ENCODE measurements at regions not wholly inside any gene's neighbourhood (a gene's known extent, or its start where the extent isn't known, plus 50 kb on each side); places are given as distances from the start of the nearest gene placed in this dataset.
"Not testable (repeated sequence)": the region's sequence is repeated elsewhere in the genome, so short reads cannot be mapped to it uniquely, and the experiment has no call there.

DNA sequence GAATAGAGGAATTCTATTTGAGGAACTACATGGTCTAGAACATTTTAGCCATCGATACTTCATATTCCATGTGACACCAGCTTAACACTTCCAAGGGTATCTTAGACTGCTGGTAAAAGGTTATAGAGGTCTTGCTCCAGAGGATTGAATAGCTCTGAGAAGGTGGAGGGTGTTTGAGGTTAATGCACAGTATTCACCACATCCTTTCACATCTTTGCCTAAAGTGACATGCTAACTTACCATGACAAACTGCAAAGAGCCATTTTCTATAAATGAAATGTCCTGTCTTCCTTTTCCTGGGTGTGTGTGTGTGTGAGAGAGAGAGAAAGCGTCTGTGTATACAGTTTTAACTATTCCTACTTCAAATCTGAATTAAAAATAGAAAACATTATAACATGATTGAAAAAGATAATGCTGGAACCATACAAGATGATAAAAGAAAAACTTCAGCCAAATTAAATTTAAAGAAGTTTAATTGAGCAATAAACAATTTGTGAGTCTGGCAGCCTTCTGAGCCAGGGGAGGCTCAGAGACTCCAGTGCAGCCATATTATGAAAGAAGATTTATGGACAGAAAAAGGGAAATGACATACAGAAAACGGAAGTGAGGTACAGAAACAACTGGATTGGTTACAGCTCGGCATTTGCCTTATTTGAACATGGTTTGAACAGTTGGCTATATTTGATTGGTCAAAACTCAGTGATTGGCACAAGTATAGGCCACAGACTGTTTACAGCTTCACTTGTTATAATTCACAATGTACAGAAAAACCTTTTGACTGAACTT lies 320.9 kb upstream of the CCDC179 start:
- Histone ChIP-seq H3K9ac (ENCODE audit: low read depth in 1 of 2, low read length in 2 of 2) (no peak overlapping the region), H3K36me3 (ENCODE audit: control insufficient read depth in 2 of 2, insufficient read depth in 2 of 2, low read length in 2 of 2) (no peaks in the 10 kb centered on the region), H3K9me3 (ENCODE audit: control insufficient read depth in 2 of 2, low read length in 2 of 2) (no peaks in the 10 kb centered on the region), H3K27ac (ENCODE audit: low read depth in 2 of 2, low read length in 2 of 2) (no peak overlapping the region), H3K4me3 (ENCODE audit: low read length in 2 of 2) (no peak overlapping the region), H3K4me1 (ENCODE audit: control insufficient read depth in 2 of 2, insufficient read depth in 2 of 2, low read length in 2 of 2) (no peaks in the 10 kb centered on the region), H3K27me3 (ENCODE audit: control insufficient read depth in 2 of 2, insufficient read depth in 2 of 2, low read length in 2 of 2) (no peaks in the 10 kb centered on the region)

DNA sequence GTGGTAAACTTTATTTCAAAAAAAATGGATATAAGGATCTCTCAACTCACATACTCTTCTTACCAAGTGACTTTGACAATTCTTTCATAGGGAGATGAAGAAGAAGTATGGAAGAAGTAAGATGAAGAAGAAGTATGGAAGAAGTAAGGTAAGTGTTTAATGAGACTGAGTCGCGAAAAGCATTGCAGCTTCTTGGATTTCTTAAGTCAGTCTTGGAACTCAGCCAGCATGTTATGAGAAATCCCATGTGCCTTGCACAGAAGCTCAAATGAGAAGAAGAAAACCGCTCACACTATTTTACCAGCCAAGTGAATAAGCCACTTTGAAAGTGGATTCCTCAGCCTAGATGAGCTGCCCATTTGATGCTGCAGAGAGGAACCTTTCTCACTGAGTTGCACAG lies 332.0 kb upstream of the CCDC179 start:
- H3K9ac ChIP-seq (ENCODE audit: low read depth in 1 of 2, low read length in 2 of 2), result no peak overlapping the region
- H3K4me1 ChIP-seq (ENCODE audit: control insufficient read depth in 2 of 2, insufficient read depth in 2 of 2, low read length in 2 of 2), result no peaks in the 10 kb centered on the region
- no peaks in the 10 kb centered on the region for H3K9me3 ChIP-seq (ENCODE audit: control insufficient read depth in 2 of 2, low read length in 2 of 2)
- no peak overlapping the region for H3K27ac ChIP-seq (ENCODE audit: low read depth in 2 of 2, low read length in 2 of 2)
- no peaks in the 10 kb centered on the region for H3K36me3 ChIP-seq (ENCODE audit: control insufficient read depth in 2 of 2, insufficient read depth in 2 of 2, low read length in 2 of 2)
- H3K4me3 ChIP-seq (ENCODE audit: low read length in 2 of 2), result no peak overlapping the region
- no peaks in the 10 kb centered on the region for H3K27me3 ChIP-seq (ENCODE audit: control insufficient read depth in 2 of 2, insufficient read depth in 2 of 2, low read length in 2 of 2)

DNA sequence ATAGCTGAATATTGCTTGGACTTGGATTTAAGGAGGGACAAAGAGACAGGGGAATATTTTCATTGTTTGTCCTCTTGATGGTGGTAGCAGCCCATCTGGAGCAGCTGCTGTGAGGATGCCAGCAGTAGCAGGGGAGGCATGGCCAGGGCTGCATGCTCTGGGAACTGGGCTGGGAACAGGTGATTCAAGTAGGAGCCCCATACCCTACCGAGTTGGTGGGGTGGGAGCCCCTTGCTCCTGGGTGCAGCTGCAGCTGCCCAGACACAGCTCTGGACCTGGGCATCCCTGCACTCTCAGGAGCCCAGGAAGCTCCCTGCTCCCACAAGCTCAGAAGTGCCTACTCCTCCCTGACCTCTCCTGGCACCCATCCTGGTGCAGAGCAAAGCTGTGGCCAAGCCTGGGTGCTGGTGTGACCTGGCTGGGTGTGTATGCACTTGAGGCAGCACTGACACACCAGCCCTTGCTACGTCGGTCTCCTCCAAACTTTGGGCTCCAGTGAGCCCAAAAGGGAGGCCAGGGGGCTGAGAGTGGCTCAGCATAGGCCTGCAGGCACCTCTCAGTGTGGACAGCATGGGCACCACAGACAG lies 341.8 kb upstream of the CCDC179 start:
- Histone ChIP-seq H3K27me3 (ENCODE audit: control insufficient read depth in 2 of 2, insufficient read depth in 2 of 2, low read length in 2 of 2) (no peaks in the 10 kb centered on the region), H3K27ac (ENCODE audit: low read depth in 2 of 2, low read length in 2 of 2) (no peak overlapping the region), H3K4me1 (ENCODE audit: control insufficient read depth in 2 of 2, insufficient read depth in 2 of 2, low read length in 2 of 2) (no peaks in the 10 kb centered on the region), H3K36me3 (ENCODE audit: control insufficient read depth in 2 of 2, insufficient read depth in 2 of 2, low read length in 2 of 2) (no peaks in the 10 kb centered on the region), H3K9me3 (ENCODE audit: control insufficient read depth in 2 of 2, low read length in 2 of 2) (peaks cover 3 to 6% of the 10 kb centered on the region in 2 donors), H3K4me3 (ENCODE audit: low read length in 2 of 2) (no peak overlapping the region), H3K9ac (ENCODE audit: low read depth in 1 of 2, low read length in 2 of 2) (no peak overlapping the region)

DNA sequence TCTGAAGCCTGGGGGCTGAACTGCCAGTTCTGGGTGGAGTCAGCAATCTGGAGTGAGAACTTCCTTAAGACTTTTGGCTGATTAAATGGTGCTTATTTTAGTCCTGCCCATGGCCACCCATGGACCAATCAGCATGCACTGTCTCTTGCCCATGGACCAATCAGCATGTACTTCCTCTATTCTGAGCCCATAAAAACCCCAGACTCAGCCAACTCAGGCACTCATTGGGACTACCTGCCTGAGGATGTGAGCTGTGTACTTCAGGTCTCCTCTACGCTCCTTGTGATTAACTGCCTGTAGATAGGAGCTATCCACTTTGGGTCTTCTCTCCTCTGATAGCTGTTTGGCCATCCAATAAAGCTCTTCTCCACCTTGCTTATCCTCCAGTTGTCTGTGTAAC lies 342.3 kb upstream of the CCDC179 start:
- H3K27me3 ChIP-seq (ENCODE audit: control insufficient read depth in 2 of 2, insufficient read depth in 2 of 2, low read length in 2 of 2), result no peaks in the 10 kb centered on the region
- no peak overlapping the region for H3K9ac ChIP-seq (ENCODE audit: low read depth in 1 of 2, low read length in 2 of 2)
- peaks cover 3 to 6% of the 10 kb centered on the region in 2 donors for H3K9me3 ChIP-seq (ENCODE audit: control insufficient read depth in 2 of 2, low read length in 2 of 2)
- no peaks in the 10 kb centered on the region for H3K36me3 ChIP-seq (ENCODE audit: control insufficient read depth in 2 of 2, insufficient read depth in 2 of 2, low read length in 2 of 2)
- no peak overlapping the region for H3K4me3 ChIP-seq (ENCODE audit: low read length in 2 of 2)
- H3K27ac ChIP-seq (ENCODE audit: low read depth in 2 of 2, low read length in 2 of 2), result no peak overlapping the region
- H3K4me1 ChIP-seq (ENCODE audit: control insufficient read depth in 2 of 2, insufficient read depth in 2 of 2, low read length in 2 of 2), result no peaks in the 10 kb centered on the region

DNA sequence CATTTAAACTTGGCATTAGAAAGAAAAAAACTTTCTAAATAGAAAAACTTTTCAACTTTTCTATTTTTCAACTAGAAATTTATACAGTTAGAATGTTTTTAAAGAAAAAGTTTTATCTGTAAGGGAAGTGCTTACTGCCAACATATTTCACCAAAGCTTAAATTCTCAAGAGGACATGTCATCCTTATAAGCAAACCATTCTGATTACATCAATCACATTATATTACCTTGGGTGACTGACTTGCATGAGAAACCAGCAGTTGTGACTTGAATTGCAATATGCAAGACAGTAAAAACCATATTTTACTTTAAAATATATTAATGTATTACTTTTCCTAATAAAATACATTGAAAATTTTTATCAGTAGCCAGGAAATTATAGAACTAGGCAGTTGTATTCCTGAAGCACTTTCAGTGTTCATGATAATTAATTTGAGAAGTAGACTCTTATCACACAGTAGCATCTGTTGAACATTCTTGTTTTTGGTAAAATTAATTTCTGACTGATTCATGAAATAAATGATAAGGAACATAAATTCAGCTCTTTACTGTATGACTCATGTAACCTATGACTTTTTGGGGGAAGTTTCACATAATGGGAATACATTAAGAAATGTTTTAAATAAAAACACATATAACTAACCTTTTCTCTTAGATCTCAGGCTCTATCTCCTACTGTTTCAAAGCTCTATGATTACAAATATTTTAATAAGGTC lies 345.0 kb upstream of the CCDC179 start:
- Histone ChIP-seq H3K36me3 (ENCODE audit: control insufficient read depth in 2 of 2, insufficient read depth in 2 of 2, low read length in 2 of 2) (no peaks in the 10 kb centered on the region), H3K9ac (ENCODE audit: low read depth in 1 of 2, low read length in 2 of 2) (no peak overlapping the region), H3K27ac (ENCODE audit: low read depth in 2 of 2, low read length in 2 of 2) (no peak overlapping the region), H3K4me1 (ENCODE audit: control insufficient read depth in 2 of 2, insufficient read depth in 2 of 2, low read length in 2 of 2) (no peaks in the 10 kb centered on the region), H3K27me3 (ENCODE audit: control insufficient read depth in 2 of 2, insufficient read depth in 2 of 2, low read length in 2 of 2) (no peaks in the 10 kb centered on the region), H3K9me3 (ENCODE audit: control insufficient read depth in 2 of 2, low read length in 2 of 2) (peaks cover 3 to 6% of the 10 kb centered on the region in 2 donors), H3K4me3 (ENCODE audit: low read length in 2 of 2) (no peak overlapping the region)

DNA sequence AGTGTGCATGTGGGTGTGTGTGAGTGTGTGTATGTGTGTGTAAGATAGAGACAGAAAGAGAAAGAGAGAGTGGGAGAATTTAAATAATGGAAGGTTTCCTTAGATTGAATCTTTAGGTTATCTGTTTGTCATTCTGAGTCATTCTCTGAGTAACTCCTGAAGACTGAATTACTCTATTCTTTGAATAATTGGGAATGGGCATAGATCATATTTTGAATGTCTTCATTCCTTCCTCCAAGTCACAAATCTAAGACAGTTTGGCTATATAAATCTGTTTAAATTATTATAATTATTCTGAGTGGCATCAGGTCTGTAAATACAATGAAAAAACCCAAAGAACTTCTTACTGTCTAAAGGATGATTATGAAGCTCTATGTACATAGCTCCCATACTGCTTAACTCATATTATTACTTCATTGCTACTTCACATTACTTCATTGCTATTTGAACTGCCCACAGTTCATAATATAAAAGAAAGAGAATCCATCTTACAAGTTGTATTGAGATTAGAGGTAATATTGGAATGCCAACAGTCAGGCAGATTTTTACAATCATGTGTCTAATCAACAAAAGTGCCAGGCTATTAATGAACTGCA lies 346.6 kb upstream of the CCDC179 start:
- no peak overlapping the region for H3K27ac ChIP-seq (ENCODE audit: low read depth in 2 of 2, low read length in 2 of 2)
- H3K36me3 ChIP-seq (ENCODE audit: control insufficient read depth in 2 of 2, insufficient read depth in 2 of 2, low read length in 2 of 2), result no peaks in the 10 kb centered on the region
- H3K4me1 ChIP-seq (ENCODE audit: control insufficient read depth in 2 of 2, insufficient read depth in 2 of 2, low read length in 2 of 2), result no peaks in the 10 kb centered on the region

DNA sequence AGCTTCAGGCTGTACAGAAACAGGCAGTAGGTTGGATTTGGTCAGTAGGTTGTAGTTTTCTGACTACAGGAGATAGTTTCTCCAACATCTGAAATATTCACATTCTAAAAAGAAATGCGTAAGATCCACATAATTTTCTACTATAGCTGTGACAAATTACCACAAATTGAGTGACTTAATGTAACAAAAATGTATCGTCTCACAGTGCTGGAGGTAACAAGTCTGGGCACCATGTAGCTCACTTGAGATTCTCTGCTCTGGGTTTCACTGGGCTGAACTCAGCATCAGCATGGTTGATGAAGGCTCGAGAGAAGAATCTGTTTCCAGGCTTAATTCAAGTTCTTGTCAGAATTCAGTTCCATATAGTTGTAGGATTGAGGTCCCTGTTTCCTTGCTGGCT lies 350.9 kb upstream of the CCDC179 start:
- Histone ChIP-seq H3K9me3 (ENCODE audit: control insufficient read depth in 2 of 2, low read length in 2 of 2) (no peaks in the 10 kb centered on the region), H3K9ac (ENCODE audit: low read depth in 1 of 2, low read length in 2 of 2) (no peak overlapping the region), H3K4me3 (ENCODE audit: low read length in 2 of 2) (no peak overlapping the region), H3K4me1 (ENCODE audit: control insufficient read depth in 2 of 2, insufficient read depth in 2 of 2, low read length in 2 of 2) (no peaks in the 10 kb centered on the region), H3K36me3 (ENCODE audit: control insufficient read depth in 2 of 2, insufficient read depth in 2 of 2, low read length in 2 of 2) (no peaks in the 10 kb centered on the region), H3K27me3 (ENCODE audit: control insufficient read depth in 2 of 2, insufficient read depth in 2 of 2, low read length in 2 of 2) (no peaks in the 10 kb centered on the region), H3K27ac (ENCODE audit: low read depth in 2 of 2, low read length in 2 of 2) (no peak overlapping the region)

More for the DNA sequence above, 346.6 kb upstream of the CCDC179 start:
- Histone ChIP-seq H3K27me3 (ENCODE audit: control insufficient read depth in 2 of 2, insufficient read depth in 2 of 2, low read length in 2 of 2) (no peaks in the 10 kb centered on the region), H3K9me3 (ENCODE audit: control insufficient read depth in 2 of 2, low read length in 2 of 2) (peaks cover 3 to 6% of the 10 kb centered on the region in 2 donors), H3K4me3 (ENCODE audit: low read length in 2 of 2) (no peak overlapping the region), H3K9ac (ENCODE audit: low read depth in 1 of 2, low read length in 2 of 2) (no peak overlapping the region)

DNA sequence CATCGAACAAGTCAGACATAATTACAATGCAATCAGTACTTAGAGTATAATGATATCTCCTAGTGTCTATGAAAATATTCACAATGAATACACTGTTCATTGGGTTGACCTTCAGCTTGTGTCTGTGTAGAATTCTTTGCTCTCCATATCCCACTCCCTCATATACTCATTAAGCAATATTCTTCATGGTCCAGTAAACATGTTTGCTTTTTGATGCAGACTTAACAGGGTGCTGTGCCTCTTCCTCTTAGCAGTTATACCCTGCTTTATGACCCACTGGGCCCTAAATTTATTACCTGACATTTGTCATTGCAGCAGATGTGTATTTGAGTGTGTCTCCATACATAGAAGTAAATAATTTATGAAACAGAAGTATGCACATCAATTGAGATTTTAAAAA lies 352.5 kb upstream of the CCDC179 start:
- Histone ChIP-seq H3K9ac (ENCODE audit: low read depth in 1 of 2, low read length in 2 of 2) (no peak overlapping the region), H3K27me3 (ENCODE audit: control insufficient read depth in 2 of 2, insufficient read depth in 2 of 2, low read length in 2 of 2) (no peaks in the 10 kb centered on the region), H3K4me1 (ENCODE audit: control insufficient read depth in 2 of 2, insufficient read depth in 2 of 2, low read length in 2 of 2) (no peaks in the 10 kb centered on the region), H3K4me3 (ENCODE audit: low read length in 2 of 2) (no peak overlapping the region), H3K36me3 (ENCODE audit: control insufficient read depth in 2 of 2, insufficient read depth in 2 of 2, low read length in 2 of 2) (no peaks in the 10 kb centered on the region), H3K27ac (ENCODE audit: low read depth in 2 of 2, low read length in 2 of 2) (no peak overlapping the region), H3K9me3 (ENCODE audit: control insufficient read depth in 2 of 2, low read length in 2 of 2) (no peaks in the 10 kb centered on the region)

DNA sequence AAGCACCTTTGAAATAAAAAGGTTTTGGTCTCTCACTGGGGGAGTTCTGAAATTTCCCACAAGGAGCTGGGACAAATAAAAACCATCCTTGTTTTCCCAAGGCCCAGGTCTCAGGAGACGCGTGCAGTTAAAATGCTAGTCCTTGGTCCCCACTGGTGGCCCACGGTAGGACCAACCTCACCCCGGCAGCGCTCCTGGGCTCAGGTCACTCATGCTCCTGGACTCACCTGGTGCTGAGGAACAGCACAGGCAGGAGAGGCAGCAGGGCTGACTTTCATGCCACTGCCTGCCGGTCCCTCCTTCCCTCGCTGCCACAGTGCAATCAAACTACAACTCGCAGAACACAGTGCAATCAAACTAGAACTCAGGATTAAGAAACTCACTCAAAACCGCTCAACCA lies 356.8 kb upstream of the CCDC179 start:
- Histone ChIP-seq H3K9ac (ENCODE audit: low read depth in 1 of 2, low read length in 2 of 2) (no peak overlapping the region), H3K27me3 (ENCODE audit: control insufficient read depth in 2 of 2, insufficient read depth in 2 of 2, low read length in 2 of 2) (no peaks in the 10 kb centered on the region), H3K4me3 (ENCODE audit: low read length in 2 of 2) (no peak overlapping the region), H3K27ac (ENCODE audit: low read depth in 2 of 2, low read length in 2 of 2) (no peak overlapping the region), H3K4me1 (ENCODE audit: control insufficient read depth in 2 of 2, insufficient read depth in 2 of 2, low read length in 2 of 2) (no peaks in the 10 kb centered on the region), H3K9me3 (ENCODE audit: control insufficient read depth in 2 of 2, low read length in 2 of 2) (no peaks in the 10 kb centered on the region), H3K36me3 (ENCODE audit: control insufficient read depth in 2 of 2, insufficient read depth in 2 of 2, low read length in 2 of 2) (no peaks in the 10 kb centered on the region)

DNA sequence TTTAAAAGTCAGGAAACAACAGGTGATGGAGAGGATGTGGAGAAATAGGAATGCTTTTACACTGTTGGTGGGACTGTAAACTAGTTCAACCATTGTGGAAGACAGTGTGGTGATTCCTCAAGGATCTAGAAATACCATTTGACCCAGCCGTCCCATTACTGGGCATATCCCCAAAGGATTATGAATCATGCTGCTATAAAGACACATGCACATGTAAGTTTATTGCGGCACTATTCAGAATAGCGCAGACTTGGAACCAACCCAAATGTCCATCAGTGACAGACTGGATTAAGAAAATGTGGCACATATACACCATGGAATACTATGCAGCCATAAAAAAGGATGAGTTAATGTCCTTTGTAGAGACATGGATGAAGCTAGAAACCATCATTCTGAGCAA lies 359.8 kb upstream of the CCDC179 start:
- H3K9me3 ChIP-seq (ENCODE audit: control insufficient read depth in 2 of 2, low read length in 2 of 2); H3K27ac ChIP-seq (ENCODE audit: low read depth in 2 of 2, low read length in 2 of 2); H3K27me3 ChIP-seq (ENCODE audit: control insufficient read depth in 2 of 2, insufficient read depth in 2 of 2, low read length in 2 of 2); H3K9ac ChIP-seq (ENCODE audit: low read depth in 1 of 2, low read length in 2 of 2); H3K4me1 ChIP-seq (ENCODE audit: control insufficient read depth in 2 of 2, insufficient read depth in 2 of 2, low read length in 2 of 2); H3K36me3 ChIP-seq (ENCODE audit: control insufficient read depth in 2 of 2, insufficient read depth in 2 of 2, low read length in 2 of 2); H3K4me3 ChIP-seq (ENCODE audit: low read length in 2 of 2): not testable (repeated sequence)

All from mucosa of rectum (tissue), 2 donors.